ENCODE measurements at regions not wholly inside any gene's neighbourhood (a gene's known extent, or its start where the extent isn't known, plus 50 kb on each side); places are given as distances from the start of the nearest gene placed in this dataset.
"Not testable (repeated sequence)": the region's sequence is repeated elsewhere in the genome, so short reads cannot be mapped to it uniquely, and the experiment has no call there.

DNA sequence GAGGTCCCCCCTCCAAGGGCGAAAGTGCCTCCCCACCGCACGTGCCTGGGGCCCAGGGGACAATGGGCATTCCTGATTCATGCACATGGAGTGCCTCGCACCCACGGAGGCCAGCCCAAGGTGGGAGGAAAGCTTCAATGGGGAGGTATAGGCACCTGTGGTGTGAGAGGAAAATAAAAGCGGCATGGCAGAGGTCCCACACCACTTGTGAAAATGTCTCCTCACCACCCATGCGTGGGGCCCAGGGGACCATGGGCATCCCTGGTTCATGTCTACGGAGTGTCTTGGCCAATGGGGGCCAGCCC, 384.7 kb downstream of the ALG10 start:
- Histone ChIP-seq H3K27me3 (no peaks in the 10 kb centered on the region), H3K79me2 (ENCODE audit: low read depth) (no peaks in the 10 kb centered on the region), H3F3A (ENCODE audit: low read depth) (no peaks in the 10 kb centered on the region), H3K27ac (no peak overlapping the region), H2AFZ (replicated peaks) (no peak overlapping the region), H3K4me1 (no peaks in the 10 kb centered on the region), H3K36me3 (no peaks in the 10 kb centered on the region), H3K4me2 (no peak overlapping the region), H4K20me1 (ENCODE audit: low read depth) (no peaks in the 10 kb centered on the region), H3K9me3 (ENCODE audit: low read depth) (peaks cover 35% of the 10 kb centered on the region), H3K9ac (no peak overlapping the region), H3K4me3 (no peak overlapping the region)
- Mint-ChIP-seq H3K4me1 (no peaks in the 10 kb centered on the region), H3K36me3 (no peaks in the 10 kb centered on the region), H3K4me3 (no peak overlapping the region), H3K27me3 (ENCODE audit: insufficient read depth, low read depth) (peaks cover 2% of the 10 kb centered on the region), H3K9me3 (peaks cover 53% of the 10 kb centered on the region), H3K27ac (no peak overlapping the region)
- DNase-seq (ENCODE audit: low spot score): no peak
- TF ChIP-seq EZH2phosphoT487 (IDR thresholded peaks at IDR 0.05) (no peak), EZH2 (IDR thresholded peaks at IDR 0.05) (no peak)
- TF ChIP-seq, protein P1, sequence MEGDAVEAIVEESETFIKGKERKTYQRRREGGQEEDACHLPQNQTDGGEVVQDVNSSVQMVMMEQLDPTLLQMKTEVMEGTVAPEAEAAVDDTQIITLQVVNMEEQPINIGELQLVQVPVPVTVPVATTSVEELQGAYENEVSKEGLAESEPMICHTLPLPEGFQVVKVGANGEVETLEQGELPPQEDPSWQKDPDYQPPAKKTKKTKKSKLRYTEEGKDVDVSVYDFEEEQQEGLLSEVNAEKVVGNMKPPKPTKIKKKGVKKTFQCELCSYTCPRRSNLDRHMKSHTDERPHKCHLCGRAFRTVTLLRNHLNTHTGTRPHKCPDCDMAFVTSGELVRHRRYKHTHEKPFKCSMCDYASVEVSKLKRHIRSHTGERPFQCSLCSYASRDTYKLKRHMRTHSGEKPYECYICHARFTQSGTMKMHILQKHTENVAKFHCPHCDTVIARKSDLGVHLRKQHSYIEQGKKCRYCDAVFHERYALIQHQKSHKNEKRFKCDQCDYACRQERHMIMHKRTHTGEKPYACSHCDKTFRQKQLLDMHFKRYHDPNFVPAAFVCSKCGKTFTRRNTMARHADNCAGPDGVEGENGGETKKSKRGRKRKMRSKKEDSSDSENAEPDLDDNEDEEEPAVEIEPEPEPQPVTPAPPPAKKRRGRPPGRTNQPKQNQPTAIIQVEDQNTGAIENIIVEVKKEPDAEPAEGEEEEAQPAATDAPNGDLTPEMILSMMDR (IDR thresholded peaks at IDR 0.05): no peak

DNA sequence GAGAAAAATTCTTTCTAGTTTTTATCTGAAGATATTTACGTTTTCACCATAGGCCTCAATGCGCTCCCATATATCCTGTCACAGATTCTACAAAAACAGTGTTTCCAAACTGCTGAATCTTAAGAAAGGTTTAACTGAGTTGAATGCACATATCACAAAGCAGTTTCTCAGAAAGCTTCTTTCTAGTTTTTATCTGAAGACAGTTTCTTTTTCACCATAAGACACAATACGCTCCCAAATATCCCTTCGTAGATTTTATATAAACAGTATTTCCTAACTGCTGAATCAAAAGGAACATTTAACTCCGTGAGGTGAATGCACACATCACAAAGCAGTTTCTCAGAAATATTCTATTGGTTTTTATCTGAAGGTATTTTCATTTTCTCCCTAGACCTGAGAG, 385.5 kb downstream of the ALG10 start:
- H3K9ac ChIP-seq: no peak overlapping the region
- H3K4me1 Mint-ChIP-seq: no peaks in the 10 kb centered on the region
- no peak overlapping the region for H3K4me3 ChIP-seq
- H3F3A ChIP-seq (ENCODE audit: low read depth): no peaks in the 10 kb centered on the region
- H4K20me1 ChIP-seq (ENCODE audit: low read depth): no peaks in the 10 kb centered on the region
- peaks cover 2% of the 10 kb centered on the region for H3K27me3 Mint-ChIP-seq (ENCODE audit: insufficient read depth, low read depth)
- no peaks in the 10 kb centered on the region for H3K27me3 ChIP-seq
- H3K4me2 ChIP-seq: no peak overlapping the region
- H3K36me3 ChIP-seq: no peaks in the 10 kb centered on the region
- H3K36me3 Mint-ChIP-seq: no peaks in the 10 kb centered on the region
- no peaks in the 10 kb centered on the region for H3K4me1 ChIP-seq
- no peak overlapping the region for H3K27ac ChIP-seq
- DNase-seq (ENCODE audit: low spot score): no peak
- peaks cover 49% of the 10 kb centered on the region for H3K9me3 Mint-ChIP-seq
- H3K27ac Mint-ChIP-seq: no peak overlapping the region
- no peaks in the 10 kb centered on the region for H3K79me2 ChIP-seq (ENCODE audit: low read depth)
- no peak overlapping the region for H3K4me3 Mint-ChIP-seq
- no peak for TF ChIP-seq EZH2 (IDR thresholded peaks at IDR 0.05)
- no peak for TF ChIP-seq EZH2phosphoT487 (IDR thresholded peaks at IDR 0.05)
- TF ChIP-seq, protein P1 (IDR thresholded peaks at IDR 0.05): no peak
- H3K9me3 ChIP-seq (ENCODE audit: low read depth): peaks cover 40% of the 10 kb centered on the region
- no peak overlapping the region for H2AFZ ChIP-seq (replicated peaks)

DNA sequence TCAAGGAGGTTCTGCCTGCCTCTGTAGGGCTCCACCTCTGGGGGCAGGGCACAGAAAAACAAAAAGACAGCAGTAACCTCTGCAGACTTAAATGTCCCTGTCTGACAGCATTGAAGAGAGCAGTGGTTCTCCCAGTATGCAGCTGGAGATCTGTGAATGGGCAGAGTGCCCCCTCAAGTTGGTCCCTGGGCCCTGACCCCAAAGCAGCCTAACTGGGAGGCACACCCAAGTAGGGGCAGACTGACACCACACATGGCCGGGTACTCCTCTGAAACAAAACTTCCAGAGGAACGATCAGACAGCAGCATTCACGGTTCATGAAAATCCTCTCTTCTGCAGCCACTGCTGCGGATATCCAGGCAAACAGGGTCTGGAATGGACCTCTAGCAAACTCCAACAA, 409.2 kb downstream of the ALG10 start:
- H3K9ac ChIP-seq; H3K27me3 ChIP-seq; H3K4me1 ChIP-seq; H3F3A ChIP-seq (ENCODE audit: low read depth); H3K4me2 ChIP-seq; H3K27ac ChIP-seq; H3K4me3 ChIP-seq; H3K4me1 Mint-ChIP-seq; H2AFZ ChIP-seq (replicated peaks); H3K36me3 ChIP-seq; H3K79me2 ChIP-seq (ENCODE audit: low read depth); DNase-seq (ENCODE audit: low spot score); H4K20me1 ChIP-seq (ENCODE audit: low read depth); H3K27me3 Mint-ChIP-seq (ENCODE audit: insufficient read depth, low read depth); H3K36me3 Mint-ChIP-seq; H3K4me3 Mint-ChIP-seq; H3K27ac Mint-ChIP-seq: not testable (repeated sequence)
- H3K9me3 ChIP-seq (ENCODE audit: low read depth): peaks cover 36% of the 10 kb centered on the region
- H3K9me3 Mint-ChIP-seq: peaks cover 33% of the 10 kb centered on the region

Small RNA genes in the stretch of these regions (small RNA-seq; reads per million reads assigned to genes)
- 0.14 reads per million for gene RNA5SP357
